Duodenal mucosa (tissue), 2 donors: ENCODE measurements at regions not wholly inside any gene's neighbourhood (a gene's known extent, or its start where the extent isn't known, plus 50 kb on each side); places are given as distances from the start of the nearest gene placed in this dataset.

Experiments used
- H3K27ac ChIP-seq: one replicate; pipeline ENCODE4 v1.7.0; 2013; ENCODE audit warnings: low read depth, low read length
- H3K27me3 ChIP-seq, 2 donors: one replicate each; pipeline ENCODE4 v1.7.0; 2013; ENCODE audit warnings: low read length in 2 of 2, control low read depth in 1 of 2; ENCODE audit not compliant: insufficient read depth in 2 of 2, control insufficient read depth in 1 of 2
- H3K36me3 ChIP-seq, 2 donors: one replicate each; pipeline ENCODE4 v1.7.0; 2013; ENCODE audit warnings: low read length in 2 of 2, control low read depth in 1 of 2; ENCODE audit not compliant: insufficient read depth in 2 of 2, control insufficient read depth in 1 of 2
- H3K4me1 ChIP-seq, 2 donors: one replicate each; pipeline ENCODE4 v1.7.0; 2013; ENCODE audit warnings: low read length in 2 of 2, control low read depth in 1 of 2; ENCODE audit not compliant: insufficient read depth in 2 of 2, control insufficient read depth in 1 of 2
- H3K4me3 ChIP-seq, 2 donors: one replicate each; pipeline ENCODE4 v1.7.0; 2013; ENCODE audit warnings: low read length in 2 of 2, low read depth in 1 of 2
- H3K9ac ChIP-seq, 2 donors: one replicate each; pipeline ENCODE4 v1.7.0; 2013; ENCODE audit warnings: low read length in 2 of 2, low read depth in 1 of 2
- H3K9me3 ChIP-seq, 2 donors: one replicate each; pipeline ENCODE4 v1.7.0; 2013; ENCODE audit warnings: low read length in 2 of 2, control low read depth in 1 of 2; ENCODE audit not compliant: control insufficient read depth in 1 of 2

DNA sequence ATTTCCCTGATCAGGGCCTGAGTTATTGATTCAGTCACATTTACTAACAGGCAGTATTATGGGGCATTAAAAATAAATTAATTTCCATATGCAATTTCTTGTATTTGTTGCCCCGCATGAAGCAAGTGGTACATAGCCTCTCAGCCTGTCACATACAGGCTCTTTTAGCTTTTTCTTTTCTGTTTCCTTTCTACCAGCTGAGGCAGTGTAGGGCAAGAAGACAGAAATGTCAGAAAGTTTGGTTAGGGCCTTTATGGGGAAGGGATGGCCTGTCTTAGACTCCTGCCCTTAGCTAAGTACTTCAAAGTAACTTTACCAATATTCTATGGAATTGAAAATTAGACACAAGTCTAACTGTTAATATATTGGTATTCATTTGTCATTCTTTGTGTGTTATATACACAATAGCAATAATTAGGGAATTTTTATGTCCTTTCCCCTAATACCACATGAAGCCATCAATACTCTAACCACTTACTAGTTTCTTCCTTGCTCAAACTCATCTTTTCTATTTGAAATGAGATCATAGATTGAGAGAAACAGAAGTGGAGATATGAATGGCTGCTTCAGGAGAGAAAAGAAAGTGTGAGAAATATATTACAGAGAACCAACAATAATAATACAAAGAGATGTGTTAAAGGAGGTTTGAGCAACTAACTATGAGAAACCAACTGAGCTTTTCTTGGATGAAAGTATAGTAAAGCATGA is 669.6 kb downstream of the PCDH17 start:
- Histone ChIP-seq H3K9ac (no peak overlapping the region), H3K4me1 (no peaks in the 10 kb centered on the region)

DNA sequence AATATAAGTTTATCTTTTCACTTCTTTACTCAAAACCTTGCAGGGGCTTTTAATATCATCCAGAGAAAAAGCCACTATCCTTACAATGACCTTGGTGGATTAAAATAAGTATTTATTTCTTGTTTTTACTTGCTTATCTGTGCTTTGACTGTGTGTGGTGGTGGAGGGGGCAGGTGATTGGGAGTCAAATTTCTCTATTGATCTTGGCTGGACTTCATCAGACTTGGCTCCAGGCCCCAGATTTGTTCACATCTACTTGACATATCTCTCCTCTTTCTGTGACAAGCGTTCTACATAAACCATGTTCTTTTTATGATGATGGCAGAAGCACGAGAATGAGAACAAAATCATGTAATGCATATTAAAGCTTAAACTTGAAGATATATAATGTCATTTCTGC is 670.8 kb downstream of the PCDH17 start:
- no peaks in the 10 kb centered on the region for H3K27me3 ChIP-seq
- H3K27ac ChIP-seq: no peak overlapping the region
- H3K4me3 ChIP-seq: no peak overlapping the region
- no peaks in the 10 kb centered on the region for H3K36me3 ChIP-seq
- H3K4me1 ChIP-seq: no peaks in the 10 kb centered on the region
- H3K9me3 ChIP-seq: peaks cover 0 to 12% of the 10 kb centered on the region in 2 donors
- H3K9ac ChIP-seq: no peak overlapping the region

More for the DNA sequence above, 669.6 kb downstream of the PCDH17 start:
- H3K9me3 ChIP-seq: peaks cover 0 to 12% of the 10 kb centered on the region in 2 donors
- H3K27ac ChIP-seq: no peak overlapping the region
- no peaks in the 10 kb centered on the region for H3K36me3 ChIP-seq
- no peaks in the 10 kb centered on the region for H3K27me3 ChIP-seq
- H3K4me3 ChIP-seq: no peak overlapping the region

DNA sequence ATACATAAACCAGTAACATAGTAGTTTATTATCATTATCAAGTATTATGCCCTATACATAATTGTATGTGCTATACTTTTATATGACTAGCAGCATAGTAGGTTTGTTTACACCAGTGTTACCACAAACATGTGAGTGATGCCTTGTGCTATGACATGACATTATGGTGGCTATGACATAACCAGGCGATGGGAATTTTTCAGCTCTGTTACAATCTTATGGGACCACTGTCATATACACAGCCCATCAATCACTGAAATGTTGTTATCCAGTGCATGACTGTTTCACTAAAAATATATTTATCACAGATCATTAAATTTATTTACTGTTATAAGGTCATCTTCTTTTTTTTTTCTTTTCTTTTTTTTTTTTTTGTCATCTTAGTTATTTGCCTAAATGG is 674.5 kb downstream of the PCDH17 start:
- Histone ChIP-seq H3K9ac (no peak overlapping the region), H3K4me1 (no peaks in the 10 kb centered on the region), H3K9me3 (peaks cover 0 to 5% of the 10 kb centered on the region in 2 donors), H3K4me3 (no peak overlapping the region), H3K27me3 (no peaks in the 10 kb centered on the region), H3K27ac (no peak overlapping the region), H3K36me3 (no peaks in the 10 kb centered on the region)

DNA sequence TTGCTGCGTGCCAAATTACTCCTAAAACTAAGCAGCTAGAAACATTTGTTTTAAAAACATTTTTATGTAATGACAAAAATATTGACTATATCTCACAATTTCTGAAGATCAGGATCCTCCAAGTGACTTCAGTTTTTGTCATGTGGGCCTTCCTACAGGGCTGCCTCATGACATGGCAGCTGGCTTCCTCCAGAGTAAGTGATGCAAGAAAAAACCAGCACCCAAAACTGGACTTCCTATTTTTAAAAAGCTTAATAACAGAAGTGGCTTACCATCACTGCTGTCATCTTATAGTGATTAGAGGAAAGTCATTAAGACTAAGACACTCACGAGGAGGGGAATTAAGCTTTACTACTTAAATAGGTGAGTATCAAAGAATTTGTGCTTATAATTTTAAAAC is 681.7 kb downstream of the PCDH17 start:
- Histone ChIP-seq H3K4me1 (no peaks in the 10 kb centered on the region), H3K27me3 (no peaks in the 10 kb centered on the region), H3K4me3 (no peak overlapping the region)

DNA sequence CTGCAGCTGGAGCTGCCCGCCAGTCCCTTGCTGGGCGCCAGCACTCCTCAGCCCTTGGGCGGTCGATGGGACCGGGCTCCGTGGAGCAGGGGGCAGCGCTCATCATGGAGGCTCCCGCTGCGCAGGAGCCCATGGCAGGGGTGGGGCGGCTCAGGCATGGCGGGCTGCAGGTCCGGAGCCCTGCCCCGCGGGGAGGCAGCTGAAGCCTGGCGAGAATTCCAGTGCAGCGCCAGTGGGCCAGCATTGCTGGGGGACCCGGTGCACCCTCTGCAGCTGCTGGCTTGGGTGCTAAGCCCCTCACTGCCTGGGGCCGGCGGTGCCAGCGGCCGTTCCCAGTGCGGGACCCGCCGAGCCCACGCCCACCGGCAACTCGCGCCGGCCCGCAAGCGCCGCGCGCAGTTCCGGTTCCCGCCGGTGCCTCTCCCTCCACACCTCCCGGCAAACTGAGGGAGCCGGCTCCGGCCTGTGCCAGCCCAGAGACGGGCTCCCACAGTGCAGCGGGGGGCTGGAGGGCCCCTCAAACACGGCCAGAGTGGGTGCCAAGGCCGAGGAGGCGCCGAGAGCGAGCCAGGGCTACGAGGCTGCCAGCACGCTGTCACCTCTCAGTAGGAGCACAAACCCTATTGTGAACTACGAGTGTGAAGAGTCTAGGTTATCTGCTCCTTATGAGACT is 687.1 kb downstream of the PCDH17 start:
- no peaks in the 10 kb centered on the region for H3K27me3 ChIP-seq
- H3K27ac ChIP-seq: no peak overlapping the region
- H3K9ac ChIP-seq: no peak overlapping the region
- no peaks in the 10 kb centered on the region for H3K4me1 ChIP-seq
- no peaks in the 10 kb centered on the region for H3K36me3 ChIP-seq
- no peak overlapping the region for H3K4me3 ChIP-seq
- H3K9me3 ChIP-seq: no peaks in the 10 kb centered on the region

More for the DNA sequence above, 681.7 kb downstream of the PCDH17 start:
- Histone ChIP-seq H3K9ac (no peak overlapping the region), H3K27ac (no peak overlapping the region), H3K9me3 (no peaks in the 10 kb centered on the region), H3K36me3 (no peaks in the 10 kb centered on the region)

DNA sequence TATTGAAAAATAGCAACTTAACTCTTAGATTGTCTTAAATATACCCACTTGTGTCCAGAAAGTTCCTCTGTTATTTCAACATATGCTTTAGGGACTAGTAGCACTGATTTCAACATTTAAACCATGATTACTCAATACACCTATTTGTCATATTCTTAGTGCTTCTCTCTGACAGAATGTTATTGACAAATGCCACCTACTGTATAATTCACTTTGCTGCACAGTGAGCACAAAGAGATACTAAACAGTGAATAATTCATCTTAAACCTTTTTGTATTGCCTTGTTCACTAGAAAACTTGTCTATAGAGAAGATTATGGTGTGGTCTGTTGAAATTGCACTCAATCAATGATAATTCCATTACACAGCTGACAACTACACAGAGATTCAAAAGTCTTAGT is 692.6 kb downstream of the PCDH17 start:
- Histone ChIP-seq H3K27me3 (no peaks in the 10 kb centered on the region), H3K9ac (no peak overlapping the region), H3K9me3 (no peaks in the 10 kb centered on the region), H3K36me3 (no peaks in the 10 kb centered on the region), H3K27ac (no peak overlapping the region), H3K4me1 (no peaks in the 10 kb centered on the region), H3K4me3 (no peak overlapping the region)

DNA sequence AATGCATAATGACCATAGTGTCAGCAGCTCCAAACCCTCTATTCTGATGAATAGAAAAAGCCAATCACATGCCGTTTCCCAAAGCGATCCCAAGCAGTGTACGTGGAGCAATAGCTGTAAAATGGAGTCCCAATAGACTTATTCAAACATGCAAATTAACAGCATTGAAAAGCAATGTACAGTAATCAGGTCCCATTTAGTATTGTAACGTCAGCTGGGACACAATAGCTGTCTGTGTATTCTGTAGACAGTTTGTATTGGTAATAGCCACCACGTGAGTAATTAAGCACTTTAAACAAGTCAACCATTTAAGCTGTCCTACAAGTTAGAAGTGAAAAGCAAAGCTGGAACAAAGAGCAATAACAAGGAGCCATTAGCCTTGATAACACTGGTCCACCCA is 698.2 kb downstream of the PCDH17 start:
- H3K27me3 ChIP-seq: no peaks in the 10 kb centered on the region

DNA sequence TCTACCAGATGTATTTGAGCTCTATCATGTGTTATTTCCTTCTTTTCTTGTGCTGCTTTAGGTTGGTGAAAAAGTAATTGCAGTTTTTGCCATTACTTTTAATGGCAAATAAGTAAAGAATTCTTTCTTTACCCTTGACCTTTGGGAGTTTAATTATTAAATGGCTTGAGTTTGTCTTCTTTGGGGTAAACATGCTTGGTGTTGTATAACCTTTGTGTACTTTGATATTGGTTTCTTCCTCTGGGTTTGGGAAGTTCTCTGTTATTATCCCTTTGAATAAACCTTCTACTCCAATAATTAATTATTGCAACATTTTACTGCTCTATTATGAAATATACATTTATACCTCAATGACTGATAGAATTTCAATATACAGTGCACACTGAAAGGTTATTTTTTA is 709.4 kb downstream of the PCDH17 start:
- Histone ChIP-seq H3K9me3 (peaks cover 0 to 5% of the 10 kb centered on the region in 2 donors), H3K36me3 (no peaks in the 10 kb centered on the region), H3K4me3 (no peak overlapping the region), H3K27ac (no peak overlapping the region), H3K27me3 (no peaks in the 10 kb centered on the region), H3K9ac (no peak overlapping the region), H3K4me1 (no peaks in the 10 kb centered on the region)

More for the DNA sequence above, 698.2 kb downstream of the PCDH17 start:
- no peak overlapping the region for H3K4me3 ChIP-seq
- no peak overlapping the region for H3K9ac ChIP-seq
- H3K36me3 ChIP-seq: no peaks in the 10 kb centered on the region
- no peak overlapping the region for H3K27ac ChIP-seq
- H3K4me1 ChIP-seq: no peaks in the 10 kb centered on the region
- H3K9me3 ChIP-seq: no peaks in the 10 kb centered on the region

DNA sequence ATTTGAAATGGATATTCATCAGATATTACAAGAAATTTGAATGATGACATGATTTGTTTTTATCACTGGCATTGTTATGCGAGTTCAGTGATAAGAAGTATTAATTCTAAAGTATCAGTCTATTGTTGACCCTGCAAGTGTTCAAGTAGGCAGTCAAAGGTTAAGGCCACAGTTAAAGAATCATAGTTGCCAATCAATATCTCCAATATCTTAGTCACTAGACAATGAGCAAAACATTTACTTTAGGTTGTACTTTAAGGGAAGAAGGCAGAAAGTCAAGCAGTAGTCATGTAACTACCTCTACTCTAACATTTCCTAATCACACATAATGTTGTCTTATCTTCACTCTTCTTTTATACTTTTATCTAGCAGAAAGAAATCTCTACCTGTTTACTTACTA is 709.8 kb downstream of the PCDH17 start:
- Histone ChIP-seq H3K4me3 (no peak overlapping the region), H3K27ac (no peak overlapping the region), H3K36me3 (no peaks in the 10 kb centered on the region)

DNA sequence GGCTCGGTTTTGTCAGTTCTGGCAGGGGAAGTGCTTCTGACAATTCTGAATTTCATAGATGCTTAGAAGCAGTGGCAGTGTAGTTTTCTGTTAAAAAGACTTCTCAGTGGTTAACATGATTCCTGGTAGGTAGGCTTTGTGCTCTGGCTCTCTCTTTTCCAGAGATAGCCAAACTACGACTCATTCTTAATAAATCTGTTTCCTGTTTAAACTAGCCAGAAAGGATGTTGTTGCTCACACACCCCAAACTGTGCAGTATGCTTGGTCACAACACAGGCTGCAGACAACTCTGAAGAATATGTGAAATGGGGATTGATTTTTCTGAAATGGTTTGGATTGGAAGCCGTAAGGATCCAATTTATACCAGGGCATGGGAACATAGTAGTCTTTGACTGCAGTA is 711.5 kb downstream of the PCDH17 start:
- no peak overlapping the region for H3K9ac ChIP-seq
- H3K27me3 ChIP-seq: no peaks in the 10 kb centered on the region
- H3K27ac ChIP-seq: no peak overlapping the region
- peaks cover 0 to 5% of the 10 kb centered on the region in 2 donors for H3K9me3 ChIP-seq
- H3K4me1 ChIP-seq: no peaks in the 10 kb centered on the region
- H3K4me3 ChIP-seq: no peak overlapping the region
- H3K36me3 ChIP-seq: no peaks in the 10 kb centered on the region

More for the DNA sequence above, 709.8 kb downstream of the PCDH17 start:
- Histone ChIP-seq H3K4me1 (no peaks in the 10 kb centered on the region), H3K9me3 (peaks cover 0 to 5% of the 10 kb centered on the region in 2 donors), H3K27me3 (no peaks in the 10 kb centered on the region), H3K9ac (no peak overlapping the region)
